Heart left ventricle (tissue), 13 donors: ENCODE measurements at regions not wholly inside any gene's neighbourhood (a gene's known extent, or its start where the extent isn't known, plus 50 kb on each side); places are given as distances from the start of the nearest gene placed in this dataset.

Source experiments
- CTCF ChIP-seq, 12 donors: fragments of 200-600 bp; sonication (generic) in 4 of 12; IDR thresholded peaks; one replicate each; pipeline versions ENCODE4 v1.5.0 to v1.8.0; 2018 to 2022; ENCODE audit warnings: antibody characterized with exemption in 12 of 12, mild to moderate bottlenecking in 5 of 12
- POLR2A ChIP-seq, 2 donors: fragments of 450-650 bp; IDR thresholded peaks; one replicate each; pipeline ENCODE4 v1.6.1; 2017; ENCODE audit warnings: antibody characterized with exemption in 2 of 2, mild to moderate bottlenecking in 2 of 2, moderate library complexity in 2 of 2
- donor health status: ischemic (EF 13 %, LVEDD 7.1; RV severe dilation, severe dysfunction).
- donor health status: DM: no; HTN: yes; CAD: no.
- donor health status: DM: no; HTN: no; CAD: no.
- donor health status: ischemic (EF 25% LVEDD 6.9; RV normal size, moderate dysfunction).
- donor health status: ischemic (EF 25% LVEDD 5.7; RV mildly dilated, moderate dysfunction).
- donor health status: ischemic (EF 35%, LVEDD 5.7; RV mildly dilated, moderate dysfunction).
- donor health status: nonischemic (EF 11% LVEDD 7.7; RV severe dilation, severe dysfunction).
- donor health status: DM: yes; HTN: yes; CAD: no.
- donor health status: PGD.
- donor health status: ischemic (EF 29% LVEDD 5.4; RV normal size, mild dysfunction).
- donor health status: nonischemic (EF 23%, LVEDD 6.1; RV moderate dilation, normal function).

- no peak for TF ChIP-seq CTCF (IDR thresholded peaks at IDR 0.05)
- no peak for TF ChIP-seq POLR2A (IDR thresholded peaks at IDR 0.05)
Observed at GRCh38 chr7:24366876-24367275, 82.9 kb downstream of the NPY start.
